Stomach (tissue), 4 donors: ENCODE measurements at regions not wholly inside any gene's neighbourhood (a gene's known extent, or its start where the extent isn't known, plus 50 kb on each side); places are given as distances from the start of the nearest gene placed in this dataset.

Experiments used
- CTCF ChIP-seq, 7 experiments: fragments of 450-650 bp in 4 of 7; fragments of 200-600 bp in 3 of 7; sonication (generic) in 3 of 7; IDR thresholded peaks; one replicate each; pipeline ENCODE4 v1.5.1; 2016 to 2019; ENCODE audit warnings: antibody characterized with exemption in 7 of 7, control low read depth in 2 of 7, mild to moderate bottlenecking in 1 of 7
- EP300 ChIP-seq: sonication (generic); formaldehyde crosslinking; IDR thresholded peaks from one replicate; pipeline ENCODE4 v1.6.1; 2017; ENCODE audit warnings: antibody characterized with exemption
- POLR2AphosphoS5 ChIP-seq, 3 donors: sonication (generic); formaldehyde crosslinking; IDR thresholded peaks; one replicate each; pipeline ENCODE4 v1.6.1; 2016; ENCODE audit warnings: antibody characterized with exemption in 3 of 3

- TF ChIP-seq CTCF (IDR thresholded peaks at IDR 0.05) (no peak), EP300 (no peak), POLR2AphosphoS5 (IDR thresholded peaks at IDR 0.05) (no peak)
Measured at GRCh38 chr18:41769265-41769664, 185.8 kb upstream of the PIK3C3 start.
